Karpas-422 (cell line): ENCODE measurements at regions not wholly inside any gene's neighbourhood (a gene's known extent, or its start where the extent isn't known, plus 50 kb on each side); places are given as distances from the start of the nearest gene placed in this dataset.
"Not testable (repeated sequence)": the region's sequence is repeated elsewhere in the genome, so short reads cannot be mapped to it uniquely, and the experiment has no call there.

Source experiments
- DNase-seq: peaks from one replicate; pipeline ENCODE4 v3.0.0-alpha.2; 2015
- H2AFZ ChIP-seq: fragments of 200-600 bp; sonication (generic); 2 replicates; pipeline ENCODE4 v1.6.1; 2014; ENCODE audit warnings: antibody characterized with exemption, low read length, mixed read lengths
- H3K27ac ChIP-seq: fragments of 200-600 bp; sonication (generic); 2 replicates; pipeline ENCODE4 v1.5.1; 2014; ENCODE audit warnings: mild to moderate bottlenecking, low read length, moderate library complexity
- H3K27me3 ChIP-seq: fragments of 200-600 bp; sonication (generic); 2 replicates; pipeline ENCODE4 v1.6.1; 2014; ENCODE audit warnings: low read length, mixed read lengths
- H3K36me3 ChIP-seq: fragments of 200-600 bp; sonication (generic); 2 replicates; pipeline ENCODE4 v1.6.1; 2014; ENCODE audit warnings: low read length, mixed read lengths; ENCODE audit not compliant: insufficient read depth
- H3K4me1 ChIP-seq: fragments of 200-600 bp; sonication (generic); 2 replicates; pipeline ENCODE4 v1.6.1; 2014; ENCODE audit warnings: mild to moderate bottlenecking, low read length, mixed read lengths
- H3K4me2 ChIP-seq: fragments of 200-600 bp; sonication (generic); 2 replicates; pipeline ENCODE4 v1.6.1; 2014; ENCODE audit warnings: low read length, low read depth, mild to moderate bottlenecking; ENCODE audit not compliant: poor library complexity, severe bottlenecking
- H3K4me3 ChIP-seq: fragments of 200-600 bp; sonication (generic); 2 replicates; pipeline ENCODE4 v1.5.1; 2014; ENCODE audit warnings: mild to moderate bottlenecking, antibody characterized with exemption, low read length, mixed read lengths
- H3K79me2 ChIP-seq: fragments of 200-600 bp; sonication (generic); 2 replicates; pipeline ENCODE4 v1.6.1; 2014; ENCODE audit warnings: mild to moderate bottlenecking, low read length, mixed read lengths
- H3K9ac ChIP-seq: fragments of 200-600 bp; sonication (generic); 2 replicates; pipeline ENCODE4 v1.6.0; 2014; ENCODE audit warnings: low read length
- H3K9me2 ChIP-seq: fragments of 200-600 bp; sonication (generic), shearing (Covaris generic); replicated peaks from 2 replicates; pipeline ENCODE4 v1.6.0; 2014; ENCODE audit warnings: mild to moderate bottlenecking, low read length, moderate library complexity; ENCODE audit not compliant: insufficient read depth
- H3K9me3 ChIP-seq: fragments of 300-700, 200-600 bp; sonication (generic); 2 replicates; pipeline ENCODE4 v1.6.1; 2014; ENCODE audit warnings: low read length, mixed read lengths
- H4K20me1 ChIP-seq: fragments of 200-600 bp; sonication (generic); 2 replicates; pipeline ENCODE4 v1.6.1; 2014; ENCODE audit warnings: mild to moderate bottlenecking, antibody characterized with exemption, low read length, low read depth; ENCODE audit not compliant: insufficient read depth

- H2AFZ ChIP-seq: no peak overlapping the region
- H3K36me3 ChIP-seq: no peaks in the 10 kb centered on the region
- no peaks in the 10 kb centered on the region for H3K9me2 ChIP-seq
- no peaks in the 10 kb centered on the region for H3K27me3 ChIP-seq
- no peaks in the 10 kb centered on the region for H3K9me3 ChIP-seq
- H3K4me2 ChIP-seq: no peak overlapping the region
- H4K20me1 ChIP-seq: no peaks in the 10 kb centered on the region
- no peaks in the 10 kb centered on the region for H3K79me2 ChIP-seq
- DNase-seq: no peak
- H3K4me1 ChIP-seq: no peaks in the 10 kb centered on the region
- no peak overlapping the region for H3K27ac ChIP-seq
- H3K9ac ChIP-seq: no peak overlapping the region
- no peak overlapping the region for H3K4me3 ChIP-seq
Measured at GRCh38 chr5:93224624-93225023, 356.4 kb downstream of the NR2F1-AS1 start.

- DNase-seq: no peak
- Histone ChIP-seq H3K27me3 (no peaks in the 10 kb centered on the region), H3K9me2 (no peaks in the 10 kb centered on the region), H3K36me3 (no peaks in the 10 kb centered on the region), H3K9ac (no peak overlapping the region), H3K4me2 (no peak overlapping the region), H3K4me3 (no peak overlapping the region), H3K79me2 (no peaks in the 10 kb centered on the region), H3K9me3 (no peaks in the 10 kb centered on the region), H3K4me1 (no peaks in the 10 kb centered on the region), H4K20me1 (no peaks in the 10 kb centered on the region), H3K27ac (no peak overlapping the region), H2AFZ (no peak overlapping the region)
Measured at GRCh38 chr5:93221773-93222172, 359.2 kb downstream of the NR2F1-AS1 start.

- H4K20me1 ChIP-seq: no peaks in the 10 kb centered on the region
- no peaks in the 10 kb centered on the region for H3K9me3 ChIP-seq
- no peaks in the 10 kb centered on the region for H3K36me3 ChIP-seq
- no peak overlapping the region for H3K4me2 ChIP-seq
- H3K79me2 ChIP-seq: no peaks in the 10 kb centered on the region
- no peaks in the 10 kb centered on the region for H3K4me1 ChIP-seq
- H3K9me2 ChIP-seq: no peaks in the 10 kb centered on the region
- no peak for DNase-seq
- no peak overlapping the region for H3K4me3 ChIP-seq
- H3K27ac ChIP-seq: no peak overlapping the region
- H3K9ac ChIP-seq: no peak overlapping the region
- H3K27me3 ChIP-seq: no peaks in the 10 kb centered on the region
- H2AFZ ChIP-seq: no peak overlapping the region
Measured at GRCh38 chr5:93220431-93220830, 360.6 kb downstream of the NR2F1-AS1 start.

- H3K9ac ChIP-seq: no peak overlapping the region
- no peaks in the 10 kb centered on the region for H3K9me3 ChIP-seq
- no peak overlapping the region for H3K4me3 ChIP-seq
- no peak for DNase-seq
- no peak overlapping the region for H2AFZ ChIP-seq
- no peaks in the 10 kb centered on the region for H3K27me3 ChIP-seq
- H3K27ac ChIP-seq: no peak overlapping the region
- H3K4me1 ChIP-seq: no peaks in the 10 kb centered on the region
- H3K4me2 ChIP-seq: no peak overlapping the region
- H4K20me1 ChIP-seq: no peaks in the 10 kb centered on the region
- H3K36me3 ChIP-seq: no peaks in the 10 kb centered on the region
- H3K79me2 ChIP-seq: no peaks in the 10 kb centered on the region
- no peaks in the 10 kb centered on the region for H3K9me2 ChIP-seq
Measured at GRCh38 chr5:93219641-93220145, 361.3 kb downstream of the NR2F1-AS1 start.

GRCh38 chr5:93213111-93213794 lies 367.8 kb downstream of the NR2F1-AS1 start:
- H3K9ac ChIP-seq, H3K27ac ChIP-seq, H2AFZ ChIP-seq, H3K79me2 ChIP-seq, H4K20me1 ChIP-seq, H3K4me3 ChIP-seq, H3K4me1 ChIP-seq, H3K9me2 ChIP-seq, H3K27me3 ChIP-seq, H3K9me3 ChIP-seq, DNase-seq, H3K4me2 ChIP-seq, H3K36me3 ChIP-seq: not testable (repeated sequence)

- H4K20me1 ChIP-seq: no peaks in the 10 kb centered on the region
Measured at GRCh38 chr5:93209476-93209875, 371.5 kb downstream of the NR2F1-AS1 start.

GRCh38 chr5:93208141-93208751 lies 372.8 kb downstream of the NR2F1-AS1 start:
- Histone ChIP-seq H3K4me3 (no peak overlapping the region), H3K4me1 (no peaks in the 10 kb centered on the region), H3K36me3 (no peaks in the 10 kb centered on the region), H3K4me2 (no peak overlapping the region), H2AFZ (no peak overlapping the region), H4K20me1 (no peaks in the 10 kb centered on the region), H3K27me3 (no peaks in the 10 kb centered on the region), H3K27ac (no peak overlapping the region), H3K9ac (no peak overlapping the region), H3K79me2 (no peaks in the 10 kb centered on the region), H3K9me3 (no peaks in the 10 kb centered on the region; the same call in 1 of the 2 replicates), H3K9me2 (no peaks in the 10 kb centered on the region)
- DNase-seq: no peak

More at GRCh38 chr5:93209476-93209875, 371.5 kb downstream of the NR2F1-AS1 start:
- H3K9ac ChIP-seq: no peak overlapping the region
- no peak overlapping the region for H2AFZ ChIP-seq
- no peak for DNase-seq
- no peaks in the 10 kb centered on the region for H3K36me3 ChIP-seq
- no peaks in the 10 kb centered on the region for H3K9me2 ChIP-seq
- H3K4me3 ChIP-seq: no peak overlapping the region
- H3K79me2 ChIP-seq: no peaks in the 10 kb centered on the region
- H3K4me2 ChIP-seq: no peak overlapping the region
- no peak overlapping the region for H3K27ac ChIP-seq
- no peaks in the 10 kb centered on the region; the same call in 1 of the 2 replicates for H3K9me3 ChIP-seq
- H3K4me1 ChIP-seq: no peaks in the 10 kb centered on the region
- H3K27me3 ChIP-seq: no peaks in the 10 kb centered on the region

GRCh38 chr5:93206203-93206602 lies 374.8 kb downstream of the NR2F1-AS1 start:
- Histone ChIP-seq H3K27ac (no peak overlapping the region), H3K9me2 (no peaks in the 10 kb centered on the region), H3K4me2 (no peak overlapping the region), H2AFZ (no peak overlapping the region), H3K9ac (no peak overlapping the region), H3K27me3 (no peaks in the 10 kb centered on the region), H3K4me3 (no peak overlapping the region), H4K20me1 (no peaks in the 10 kb centered on the region), H3K4me1 (no peaks in the 10 kb centered on the region), H3K79me2 (no peaks in the 10 kb centered on the region), H3K9me3 (no peaks in the 10 kb centered on the region; the same call in 1 of the 2 replicates), H3K36me3 (no peaks in the 10 kb centered on the region)
- no peak for DNase-seq
